ENCODE measurements at regions not wholly inside any gene's neighbourhood (a gene's known extent, or its start where the extent isn't known, plus 50 kb on each side); places are given as distances from the start of the nearest gene placed in this dataset.
A peak's percentile ranks its signal among the peaks of the same experiment; 100 is the strongest.
"Not testable (repeated sequence)": the region's sequence is repeated elsewhere in the genome, so short reads cannot be mapped to it uniquely, and the experiment has no call there.

DNA sequence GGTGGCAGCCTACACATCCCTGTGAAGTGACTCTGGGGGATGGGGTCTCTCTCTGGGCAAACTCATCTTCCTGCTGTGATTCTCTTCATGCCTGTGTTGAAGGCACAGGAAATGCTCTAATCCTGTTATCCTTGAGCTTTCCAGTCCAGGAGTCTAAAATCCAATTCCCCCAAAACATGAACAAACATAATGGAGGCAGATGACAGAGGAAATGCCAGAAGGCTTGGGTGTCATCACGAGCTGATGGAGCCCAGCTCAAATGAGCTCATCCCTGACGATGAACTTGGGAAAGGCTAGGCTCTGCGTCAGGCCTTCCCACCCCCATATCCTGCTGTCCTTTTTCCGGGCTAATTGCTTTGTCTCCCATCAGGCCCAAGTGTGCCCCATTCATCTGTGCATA, 165.9 kb upstream of the PODXL start:
- DNase-seq = no peak

DNA sequence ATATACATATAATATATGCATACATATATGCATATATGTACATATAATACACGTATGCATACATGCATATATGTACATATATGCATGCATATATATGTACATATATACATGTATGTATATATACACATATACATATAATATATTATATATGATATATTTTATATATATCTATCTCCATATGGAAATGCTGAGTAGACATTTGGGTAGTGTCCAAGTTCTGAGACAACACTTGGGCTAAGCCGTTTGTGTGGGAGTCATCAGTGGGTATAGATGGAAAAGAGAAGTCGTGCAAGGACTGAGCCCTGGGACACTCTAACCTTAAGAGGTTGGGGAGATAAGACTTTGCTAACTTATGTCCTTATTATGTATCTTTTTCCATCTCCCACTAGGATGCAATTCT, 165.2 kb upstream of the PODXL start:
- DNase-seq = no peak

DNA sequence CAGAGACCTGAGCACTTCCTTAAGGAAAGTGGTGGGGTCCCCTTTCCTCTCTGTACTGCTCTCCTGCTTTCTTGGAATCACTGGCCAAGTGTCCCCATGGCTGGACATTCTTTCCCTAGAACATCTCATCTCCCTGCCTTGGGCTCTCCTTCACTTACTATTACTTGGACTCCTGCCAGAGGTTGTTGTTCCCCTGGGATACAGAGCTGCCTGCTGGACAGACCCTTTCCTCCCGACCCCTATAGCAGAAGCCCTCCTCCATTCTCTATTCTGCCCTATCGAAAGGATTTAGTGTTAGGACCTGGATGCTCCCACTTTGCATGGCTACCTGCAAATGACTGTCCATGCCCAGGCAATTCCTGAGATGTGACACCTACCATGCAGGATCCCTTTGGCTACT, 164.3 kb upstream of the PODXL start:
- DNase-seq = no peak

GRCh38 chr7:131717181-131717580, 160.8 kb upstream of the PODXL start:
- DNase-seq = no peak

DNA sequence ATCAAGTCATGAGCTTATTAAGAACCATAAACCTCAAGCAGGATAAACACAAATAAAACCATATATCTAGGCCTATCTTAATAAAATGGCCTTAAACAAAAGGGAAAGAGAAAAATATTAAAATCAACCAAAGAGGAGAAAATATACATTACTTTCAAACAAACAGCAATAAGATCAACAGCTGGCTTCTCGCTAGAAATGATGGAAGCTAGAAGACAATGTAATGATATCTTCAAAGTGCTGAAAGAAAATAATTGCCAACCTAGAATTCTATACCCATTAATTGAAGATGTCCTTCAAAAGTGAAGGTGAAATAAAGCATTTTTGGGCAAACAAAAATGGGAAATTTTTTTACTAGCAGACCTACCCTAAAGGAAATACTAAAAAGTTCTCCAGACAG, 142.9 kb upstream of the PODXL start:
- DNase-seq = no peak

- DNase-seq = peak; percentile 60
These were observed 135.9 kb upstream of the PODXL start for GRCh38 chr7:131692131-131692960.

- no peak for DNase-seq
These were observed 135.2 kb upstream of the PODXL start for GRCh38 chr7:131691454-131692130.

GRCh38 chr7:131690441-131690840, 134.0 kb upstream of the PODXL start:
- no peak for DNase-seq

DNA sequence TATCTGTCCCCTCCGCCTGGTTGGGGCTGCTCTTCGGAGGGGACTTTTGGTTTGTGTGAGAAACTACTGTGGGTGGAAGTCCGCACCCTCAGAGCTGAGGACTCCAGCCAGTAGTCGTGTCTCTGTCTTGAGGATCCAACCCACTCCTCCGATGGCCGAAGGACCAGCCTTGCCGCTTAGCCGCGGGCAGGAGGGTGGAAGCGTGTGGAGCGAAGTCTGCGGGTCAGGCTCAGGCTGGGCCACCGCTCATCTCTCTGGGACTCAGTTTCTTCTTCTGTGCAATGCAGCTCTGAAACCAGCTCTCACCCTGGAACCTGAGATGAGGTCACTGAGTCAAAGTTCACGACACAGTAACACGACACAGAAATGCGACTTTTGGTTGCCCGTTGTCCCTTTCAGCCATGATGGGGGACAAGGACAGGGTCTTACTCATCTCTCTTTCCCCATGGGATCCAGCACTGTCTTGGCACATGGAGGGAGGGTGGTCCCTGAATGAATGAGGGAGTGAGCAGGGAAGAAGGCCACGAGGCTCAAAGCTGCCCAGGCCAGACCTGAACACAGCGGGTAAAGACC, 133.3 kb upstream of the PODXL start:
- no peak for DNase-seq

DNA sequence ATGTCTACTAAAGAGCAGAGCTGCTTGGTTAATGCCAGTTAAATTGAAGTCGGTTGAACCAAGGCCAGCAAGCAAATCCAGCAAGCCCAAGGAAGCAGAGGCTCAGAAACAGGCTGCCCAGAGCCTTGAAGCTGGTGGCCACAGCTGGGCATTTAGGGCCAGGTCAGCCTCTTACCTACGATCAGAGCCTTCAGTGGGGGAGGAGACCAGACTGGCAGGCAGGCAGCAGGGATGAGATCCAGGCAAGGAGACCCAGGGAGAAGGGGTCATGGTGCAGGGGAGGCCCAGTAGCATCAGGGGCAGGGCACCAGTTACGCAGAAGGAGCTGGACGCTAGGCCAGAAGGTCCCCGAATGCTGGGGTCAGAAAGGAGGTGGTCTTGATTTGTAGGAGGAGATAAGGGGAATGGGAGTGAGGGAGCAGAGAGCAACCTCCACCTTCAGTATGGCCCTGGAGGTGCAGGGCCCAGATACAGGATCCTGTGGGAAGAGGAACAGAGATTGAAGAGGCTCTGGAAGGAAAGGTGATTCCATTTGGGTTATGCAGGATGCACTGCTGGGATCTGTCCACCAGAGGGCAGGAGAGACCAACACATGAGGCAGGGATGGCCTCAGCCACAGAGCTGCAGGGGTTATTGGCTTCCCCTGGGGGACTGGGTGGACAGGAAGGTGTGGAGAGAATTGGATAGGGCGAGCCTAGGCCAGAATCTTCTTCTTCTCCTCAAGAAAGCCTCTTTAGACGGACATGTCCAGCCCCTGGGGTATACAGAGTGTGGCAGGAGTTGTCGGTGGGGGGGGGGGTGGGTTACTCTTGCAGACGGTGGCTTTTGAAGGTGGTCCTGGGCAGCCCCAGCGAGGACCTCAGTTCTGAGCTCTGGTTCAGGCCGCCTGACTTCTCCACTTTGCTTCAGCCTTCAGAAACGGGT, 132.6 kb upstream of the PODXL start:
- DNase-seq = peak; percentile 78

GRCh38 chr7:131687296-131687695, 130.9 kb upstream of the PODXL start:
- no peak for DNase-seq

DNA sequence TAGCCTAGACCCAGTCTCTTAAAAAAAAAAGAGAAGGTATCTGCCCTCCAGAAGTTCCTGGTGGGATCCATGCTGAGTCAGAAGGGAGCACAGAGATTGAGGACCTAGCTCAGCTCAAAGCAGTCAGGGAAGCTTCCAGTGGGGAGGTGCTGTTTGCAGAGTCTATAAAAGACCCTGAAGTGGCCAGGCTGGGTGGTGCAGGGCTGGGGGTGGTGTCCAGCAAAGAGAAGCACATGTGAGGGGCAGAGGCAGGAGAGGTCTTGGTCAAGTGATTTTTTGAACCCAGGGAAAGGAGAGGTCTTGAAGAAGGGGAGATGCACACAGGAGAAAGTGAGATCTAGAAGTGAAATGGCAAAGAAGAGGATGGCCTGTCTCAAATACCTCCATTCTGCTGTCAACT, 130.4 kb upstream of the PODXL start:
- no peak for DNase-seq

DNA sequence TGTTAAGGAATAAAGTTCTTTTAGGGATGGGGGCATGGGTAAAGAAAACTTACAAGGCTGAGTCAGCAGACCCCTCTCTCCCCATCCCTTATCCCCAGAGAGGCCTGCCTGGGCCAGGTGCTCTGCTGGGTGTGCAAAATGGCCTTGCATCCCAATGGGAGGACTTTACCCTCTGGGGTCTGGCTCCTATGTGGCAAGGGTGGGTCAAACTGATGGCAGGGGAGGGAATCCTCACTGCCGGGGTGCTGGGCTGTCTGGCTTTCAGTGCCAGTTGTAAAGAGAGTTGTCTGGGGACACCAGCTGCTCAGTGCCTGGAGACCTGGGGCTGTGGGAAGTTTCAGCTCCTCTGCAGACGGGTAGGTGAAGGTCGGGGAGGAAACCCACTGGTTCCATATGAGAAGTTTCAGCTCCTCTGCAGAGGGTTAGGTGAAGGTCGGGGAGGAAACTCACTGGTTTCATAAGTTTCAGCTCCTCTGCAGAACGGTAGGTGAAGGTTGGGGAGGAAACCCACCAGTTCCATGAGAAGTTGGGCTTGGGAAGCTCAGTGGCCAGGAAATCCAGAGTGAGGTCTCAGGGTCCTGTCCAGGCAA, 127.2 kb upstream of the PODXL start:
- no peak for DNase-seq

DNA sequence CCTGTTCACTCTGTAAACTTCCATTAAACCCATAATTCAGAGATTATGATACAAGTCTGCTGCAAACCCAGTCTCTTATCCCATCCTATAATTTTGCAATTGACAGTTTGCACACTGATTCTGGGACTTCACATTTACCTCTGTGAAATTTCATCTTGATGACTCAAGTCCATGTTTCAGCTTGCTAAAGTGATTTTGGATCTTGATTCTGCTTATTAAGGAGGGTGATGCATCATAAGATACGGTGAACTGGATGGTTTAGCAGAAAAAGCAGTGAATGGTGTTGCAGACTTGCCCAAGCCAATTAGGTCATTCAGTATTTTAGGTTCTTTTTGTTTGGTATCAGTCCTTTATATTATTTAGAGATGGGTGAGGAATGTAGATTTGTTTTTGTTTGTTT, 125.5 kb upstream of the PODXL start:
- no peak for DNase-seq

- DNase-seq = not testable (repeated sequence)
These were observed 122.6 kb upstream of the PODXL start for GRCh38 chr7:131679071-131679470.

GRCh38 chr7:131676850-131677249, 120.4 kb upstream of the PODXL start:
- DNase-seq = not testable (repeated sequence)

DNA sequence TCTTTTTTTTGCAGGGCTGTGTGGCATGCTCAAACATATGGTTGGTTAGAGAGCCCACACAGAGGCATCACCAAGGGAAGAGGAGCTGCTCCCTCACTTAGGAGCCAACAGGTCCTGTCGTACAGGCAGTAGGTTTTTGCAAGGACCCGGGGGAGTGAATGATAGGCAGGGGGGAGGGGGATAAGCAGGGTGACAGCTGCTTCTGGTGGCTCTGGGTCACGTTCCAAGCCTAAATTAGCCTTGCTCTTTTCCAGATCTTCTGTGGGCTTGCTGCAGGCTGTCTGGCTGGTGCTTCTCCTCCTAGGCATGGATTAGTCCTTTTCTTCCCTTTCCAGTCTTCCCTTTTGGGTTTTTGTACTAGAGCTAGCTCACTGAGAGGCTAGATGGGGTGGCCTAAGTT, 117.7 kb upstream of the PODXL start:
- DNase-seq = no peak

GRCh38 chr7:131673576-131673975, 117.1 kb upstream of the PODXL start:
- DNase-seq = no peak

- no peak for DNase-seq
These were observed 114.0 kb upstream of the PODXL start for GRCh38 chr7:131670406-131670805.

- no peak for DNase-seq
These were observed 111.3 kb upstream of the PODXL start for GRCh38 chr7:131667699-131668098.

- DNase-seq = no peak
These were observed 108.6 kb upstream of the PODXL start for GRCh38 chr7:131665021-131665420.

- DNase-seq = no peak
These were observed 108.1 kb upstream of the PODXL start for GRCh38 chr7:131664570-131664969.
